GM18517 (cell line): ENCODE measurements at regions not wholly inside any gene's neighbourhood (a gene's known extent, or its start where the extent isn't known, plus 50 kb on each side); places are given as distances from the start of the nearest gene placed in this dataset.
"Not testable (repeated sequence)": the region's sequence is repeated elsewhere in the genome, so short reads cannot be mapped to it uniquely, and the experiment has no call there.

Experiments
- ATAC-seq: cut with Tn5 transposase; IDR thresholded peaks from one replicate; pipeline ENCODE4 v1.9.1; 2021; ENCODE audit warnings: mild to moderate bottlenecking, moderate library complexity; ENCODE audit not compliant: unreplicated experiment

- ATAC-seq = no peak
These were observed 602.7 kb upstream of the CHRM3 start for GRCh38 chr1:238783633-238784032.

- ATAC-seq = no peak
These were observed 606.7 kb upstream of the CHRM3 start for GRCh38 chr1:238779716-238780115.

DNA sequence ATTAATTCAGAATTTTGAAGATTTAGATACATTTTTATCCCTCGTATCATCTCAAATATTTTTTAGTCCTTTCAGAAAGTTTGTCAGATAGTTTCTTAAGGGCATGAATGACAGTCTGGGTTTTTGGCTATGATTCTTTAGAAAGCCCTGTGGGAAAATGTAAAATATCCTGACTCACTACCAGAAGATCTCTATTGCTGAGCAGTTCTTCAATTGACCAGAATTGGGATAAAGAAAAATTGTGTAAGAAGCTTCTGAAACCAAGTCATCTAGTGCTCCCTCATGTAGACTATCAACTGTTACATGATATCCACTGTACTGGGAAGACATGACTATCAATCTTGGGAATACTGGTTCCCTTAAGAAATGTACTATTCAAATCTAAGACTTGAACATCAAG lies 608.3 kb upstream of the CHRM3 start:
- ATAC-seq = no peak

GRCh38 chr1:238777551-238777950 lies 608.8 kb upstream of the CHRM3 start:
- ATAC-seq = no peak

GRCh38 chr1:238776126-238776525 lies 610.2 kb upstream of the CHRM3 start:
- ATAC-seq = no peak

- no peak for ATAC-seq
These were observed 614.0 kb upstream of the CHRM3 start for GRCh38 chr1:238772322-238772721.

GRCh38 chr1:238767321-238767720 lies 619.0 kb upstream of the CHRM3 start:
- ATAC-seq = no peak

DNA sequence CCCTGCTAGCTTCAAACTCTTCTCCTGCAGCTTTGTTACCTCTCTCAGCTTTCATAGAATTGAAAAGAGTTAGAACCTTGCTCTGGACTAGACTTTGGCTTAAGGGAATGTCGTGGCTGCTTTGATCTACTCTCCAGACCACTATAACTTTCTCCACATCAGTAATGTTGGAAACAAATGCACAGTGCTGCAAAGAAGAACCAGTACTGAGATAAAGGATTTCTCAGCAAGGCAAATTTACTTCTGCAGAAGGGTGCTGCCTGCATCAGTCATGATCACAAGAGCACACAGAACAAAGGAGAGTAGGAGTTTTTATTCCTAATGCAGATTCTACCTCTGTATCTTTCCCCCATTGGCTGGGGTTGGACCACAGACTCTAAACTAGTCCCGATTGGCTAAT lies 621.6 kb upstream of the CHRM3 start:
- no peak for ATAC-seq

GRCh38 chr1:238753252-238753651 lies 633.1 kb upstream of the CHRM3 start:
- ATAC-seq = no peak

GRCh38 chr1:238752327-238752726 lies 634.0 kb upstream of the CHRM3 start:
- ATAC-seq = no peak

GRCh38 chr1:238745069-238745468 lies 641.3 kb upstream of the CHRM3 start:
- no peak for ATAC-seq

DNA sequence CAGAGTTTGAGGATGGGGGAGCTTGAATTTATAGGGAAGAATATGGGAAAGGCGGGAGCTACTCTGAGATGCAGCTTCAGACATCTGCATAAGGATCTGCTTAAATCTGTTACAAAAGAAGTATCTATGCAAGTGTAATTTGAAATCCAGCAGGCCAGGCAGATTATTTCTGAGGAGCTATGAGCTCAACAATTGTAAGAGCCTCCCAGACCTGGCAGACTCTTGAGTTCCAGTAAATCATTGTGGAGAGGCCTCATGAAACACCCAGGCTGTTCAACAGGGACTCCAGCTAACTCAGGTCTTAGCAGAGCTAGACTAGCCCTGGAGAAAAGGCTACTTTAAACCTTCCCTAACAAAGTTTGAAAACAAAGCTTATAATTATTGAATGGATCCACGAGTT lies 647.5 kb upstream of the CHRM3 start:
- ATAC-seq = no peak

GRCh38 chr1:238727670-238728069 lies 658.7 kb upstream of the CHRM3 start:
- no peak for ATAC-seq

DNA sequence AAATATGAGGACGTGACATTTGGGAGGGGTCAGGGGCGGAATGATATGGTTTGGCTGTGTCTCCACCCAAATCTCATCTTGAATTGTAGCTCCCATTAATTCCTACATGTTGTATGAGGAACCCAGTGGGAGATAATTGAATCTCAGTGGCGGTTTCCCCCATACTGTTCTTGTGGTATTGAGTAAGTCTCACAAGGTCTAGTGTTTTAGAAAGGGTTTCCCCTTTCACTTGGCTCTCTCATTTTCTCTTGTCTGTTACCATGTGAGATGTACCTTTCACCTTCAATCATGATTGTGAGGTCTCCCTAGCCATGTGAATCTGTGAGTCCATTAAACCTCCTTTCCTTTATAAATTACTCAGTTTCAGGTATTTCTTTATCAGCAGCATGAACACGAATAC lies 663.6 kb upstream of the CHRM3 start:
- ATAC-seq = no peak

DNA sequence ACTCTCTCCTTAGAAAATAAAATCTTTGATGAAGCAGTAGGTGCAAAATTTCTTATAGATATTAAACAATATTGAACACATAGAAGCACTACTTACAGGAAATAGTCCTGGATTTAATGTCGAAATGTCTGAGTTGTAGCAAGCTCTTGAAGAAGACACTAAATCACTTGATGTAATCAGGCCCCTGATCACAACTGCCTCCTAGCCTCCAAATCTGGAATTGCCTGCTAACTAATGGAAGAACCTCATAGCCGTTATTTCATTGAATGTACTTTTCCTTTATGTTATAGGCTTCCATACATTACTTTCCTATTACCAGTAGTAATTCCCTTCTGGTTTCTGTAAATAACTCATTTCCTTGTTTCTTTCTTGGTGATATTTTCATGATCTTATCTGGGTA lies 675.7 kb upstream of the CHRM3 start:
- ATAC-seq = no peak

DNA sequence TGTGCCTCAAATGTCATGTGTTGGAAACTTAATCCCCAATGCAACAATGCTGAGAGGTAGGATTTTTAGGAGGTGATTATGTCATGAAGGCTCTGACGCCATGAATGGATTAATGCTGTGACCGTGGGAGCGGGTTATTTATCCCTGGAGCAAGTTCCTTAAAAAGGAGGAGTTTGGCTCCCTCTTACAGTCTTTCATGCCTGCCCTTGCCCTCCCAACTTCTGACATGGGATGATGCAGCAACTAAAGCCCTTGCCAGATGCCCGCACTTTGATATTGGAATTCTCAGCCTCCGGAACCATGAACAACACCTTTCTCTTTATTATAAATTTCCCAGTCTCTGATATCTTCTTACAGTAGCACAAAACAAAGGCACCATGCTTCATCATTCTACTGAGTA lies 685.3 kb upstream of the CHRM3 start:
- ATAC-seq = no peak

GRCh38 chr1:238690415-238690814 lies 696.0 kb upstream of the CHRM3 start:
- ATAC-seq = no peak

GRCh38 chr1:238684576-238684975 lies 701.8 kb upstream of the CHRM3 start:
- ATAC-seq = not testable (repeated sequence)

DNA sequence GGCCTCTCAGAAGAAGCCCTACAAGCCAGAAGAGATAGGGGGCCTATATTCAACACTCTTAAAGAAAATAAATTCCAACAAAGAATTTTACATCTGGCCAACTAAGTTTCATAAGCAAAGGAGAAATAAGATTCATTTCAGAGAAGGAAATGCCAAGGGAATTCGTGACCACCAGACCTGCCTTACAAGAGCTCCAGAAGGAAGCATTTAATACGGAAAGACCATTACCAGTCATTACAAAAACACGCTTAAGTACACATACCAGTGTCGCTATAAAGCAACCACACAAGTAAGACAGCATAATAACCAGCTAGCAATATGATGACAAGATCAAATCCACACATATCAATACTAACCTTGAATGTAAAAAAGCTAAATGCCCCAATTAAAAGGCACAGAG lies 704.9 kb upstream of the CHRM3 start:
- no peak for ATAC-seq

DNA sequence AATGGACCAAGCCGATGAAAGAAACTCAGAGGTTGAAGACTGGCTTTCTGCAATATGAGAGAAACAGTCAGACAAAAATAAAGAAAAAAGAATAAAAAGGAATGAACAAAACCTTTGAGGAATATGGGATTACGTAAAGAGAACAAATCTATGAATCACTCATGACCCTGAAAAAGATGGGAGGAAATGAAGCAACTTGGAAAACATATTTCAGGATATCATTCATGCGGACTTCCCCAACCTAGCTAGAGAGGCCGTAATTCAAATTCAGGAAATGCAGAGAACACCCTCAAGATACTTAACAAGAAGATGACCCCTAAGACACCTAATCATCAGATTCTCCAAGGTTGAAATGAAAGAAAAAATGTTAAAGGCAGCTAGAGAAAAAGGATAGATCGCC lies 705.3 kb upstream of the CHRM3 start:
- no peak for ATAC-seq

DNA sequence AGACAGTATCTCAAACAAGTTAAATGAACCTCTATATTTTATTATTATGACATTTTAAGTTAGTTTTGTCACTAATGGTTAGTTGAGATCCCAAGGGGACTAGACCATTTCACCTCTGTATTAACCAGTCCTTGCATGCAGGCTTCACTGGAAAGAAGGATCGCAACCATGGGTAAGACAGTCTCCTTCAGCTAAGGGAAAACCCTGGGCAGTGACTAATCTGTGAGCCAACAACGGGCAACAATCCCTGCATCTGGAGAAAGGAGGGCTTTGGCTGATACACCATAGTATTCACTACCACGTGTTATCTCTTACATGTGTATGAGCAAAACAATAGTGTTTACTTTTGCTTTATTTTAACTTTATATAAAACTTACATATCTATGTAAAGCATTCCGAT lies 708.8 kb upstream of the CHRM3 start:
- no peak for ATAC-seq

DNA sequence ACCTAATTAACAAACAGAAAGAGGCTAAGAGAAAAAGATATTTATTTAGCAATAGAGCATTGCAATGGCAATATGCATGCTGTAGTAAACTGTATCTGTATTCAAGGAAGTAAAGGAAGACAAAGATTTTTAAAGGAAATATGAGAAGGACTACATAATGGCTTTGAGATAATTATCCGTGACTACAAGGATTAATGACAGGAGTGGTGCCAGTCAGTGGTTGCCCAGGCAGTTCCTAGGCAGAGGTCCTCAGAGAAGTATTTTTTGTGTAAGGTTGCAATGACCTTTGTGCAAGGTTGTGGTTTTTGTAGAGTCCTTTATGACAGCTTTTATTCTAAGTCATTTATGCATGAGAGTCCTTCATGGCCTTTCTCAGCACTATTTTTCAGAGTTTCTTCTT lies 711.1 kb upstream of the CHRM3 start:
- ATAC-seq = no peak

DNA sequence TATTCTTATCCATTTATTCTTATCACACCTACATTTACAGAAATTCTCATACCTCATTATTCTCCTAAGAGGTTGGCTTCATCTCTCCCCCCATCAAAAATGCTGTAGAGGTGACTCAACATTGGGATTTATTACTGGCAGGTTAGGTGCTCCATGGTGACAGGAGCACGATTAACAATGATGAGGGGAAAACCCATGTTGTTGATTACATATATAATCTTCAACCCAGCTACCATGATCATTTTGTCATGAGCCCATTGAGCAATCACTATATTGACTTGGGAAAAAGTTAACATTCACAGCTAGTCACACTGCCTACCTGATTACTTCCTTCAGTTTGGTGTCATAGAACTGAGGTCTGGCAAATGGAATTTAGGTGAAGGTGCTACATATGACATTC lies 712.1 kb upstream of the CHRM3 start:
- no peak for ATAC-seq

DNA sequence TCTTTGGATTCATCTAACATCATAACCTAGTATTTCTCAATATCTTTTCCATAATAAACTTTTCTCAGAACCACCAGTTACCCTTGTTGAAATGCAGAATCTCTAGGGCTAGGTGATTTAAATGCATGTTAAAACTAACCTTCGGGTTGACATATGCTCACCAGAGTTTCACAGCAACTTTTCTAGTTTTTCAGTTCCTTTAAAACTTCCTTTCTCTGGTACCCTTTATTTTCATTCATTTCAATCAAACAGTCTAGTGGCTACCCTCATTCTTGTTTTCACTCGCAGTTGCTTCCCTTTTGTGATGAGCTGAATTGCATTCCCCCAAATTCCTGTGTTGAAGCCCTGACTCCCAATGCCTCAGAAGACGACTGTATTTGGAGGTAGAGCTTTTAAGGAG lies 712.8 kb upstream of the CHRM3 start:
- ATAC-seq = no peak
